HepG2 (cell line): ENCODE measurements at regions not wholly inside any gene's neighbourhood (a gene's known extent, or its start where the extent isn't known, plus 50 kb on each side); places are given as distances from the start of the nearest gene placed in this dataset.

Experiments
- FOXK2 ChIP-seq: fragments of 450-650 bp; IDR thresholded peaks from 2 replicates; pipeline ENCODE4 v1.6.1; 2016
- PLRG1 ChIP-seq: fragments of 450-650 bp; conservative IDR thresholded peaks from 2 replicates; pipeline ENCODE4 v1.6.1; 2016
- TP53 ChIP-seq: sonication (generic); formaldehyde crosslinking; conservative IDR thresholded peaks from 2 replicates; pipeline ENCODE4 v1.4.0; 2020; ENCODE audit warnings: missing genetic modification reagents
- ZNF709 ChIP-seq: sonication (generic); formaldehyde crosslinking; IDR thresholded peaks from 2 replicates; pipeline ENCODE4 v1.5.0; 2020; ENCODE audit warnings: mild to moderate bottlenecking, missing genetic modification reagents
- ZNF766 ChIP-seq: sonication (generic); formaldehyde crosslinking; IDR thresholded peaks from 2 replicates; pipeline ENCODE4 v1.5.0; 2020; ENCODE audit warnings: missing genetic modification reagents, borderline replicate concordance
- TF ChIP-seq, protein P1 (sequence below): sonication (generic); formaldehyde crosslinking; IDR thresholded peaks from 2 replicates; pipeline ENCODE4 v1.5.0; 2020; ENCODE audit warnings: mild to moderate bottlenecking, missing genetic modification reagents, moderate library complexity

DNA sequence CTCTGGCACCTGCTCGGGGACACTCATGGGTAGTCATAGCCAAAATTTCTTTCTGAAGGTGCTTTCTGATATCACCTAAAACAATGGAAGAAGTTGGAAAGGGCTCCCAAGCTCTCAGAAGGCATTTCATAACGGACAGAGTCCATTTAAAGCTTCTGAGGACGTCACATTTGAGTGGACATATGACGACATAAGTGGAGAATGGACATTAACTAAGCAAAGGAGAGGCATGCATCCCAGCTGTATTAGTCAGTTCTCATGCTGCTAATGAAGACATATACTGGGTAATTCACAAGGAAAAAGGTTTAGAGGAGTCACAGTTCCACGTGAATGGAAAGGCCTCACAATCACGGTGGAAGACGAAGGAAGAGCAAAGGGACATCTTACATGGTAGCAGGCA is 260.2 kb upstream of the DYNLRB2 start:
- TF ChIP-seq, protein P1, sequence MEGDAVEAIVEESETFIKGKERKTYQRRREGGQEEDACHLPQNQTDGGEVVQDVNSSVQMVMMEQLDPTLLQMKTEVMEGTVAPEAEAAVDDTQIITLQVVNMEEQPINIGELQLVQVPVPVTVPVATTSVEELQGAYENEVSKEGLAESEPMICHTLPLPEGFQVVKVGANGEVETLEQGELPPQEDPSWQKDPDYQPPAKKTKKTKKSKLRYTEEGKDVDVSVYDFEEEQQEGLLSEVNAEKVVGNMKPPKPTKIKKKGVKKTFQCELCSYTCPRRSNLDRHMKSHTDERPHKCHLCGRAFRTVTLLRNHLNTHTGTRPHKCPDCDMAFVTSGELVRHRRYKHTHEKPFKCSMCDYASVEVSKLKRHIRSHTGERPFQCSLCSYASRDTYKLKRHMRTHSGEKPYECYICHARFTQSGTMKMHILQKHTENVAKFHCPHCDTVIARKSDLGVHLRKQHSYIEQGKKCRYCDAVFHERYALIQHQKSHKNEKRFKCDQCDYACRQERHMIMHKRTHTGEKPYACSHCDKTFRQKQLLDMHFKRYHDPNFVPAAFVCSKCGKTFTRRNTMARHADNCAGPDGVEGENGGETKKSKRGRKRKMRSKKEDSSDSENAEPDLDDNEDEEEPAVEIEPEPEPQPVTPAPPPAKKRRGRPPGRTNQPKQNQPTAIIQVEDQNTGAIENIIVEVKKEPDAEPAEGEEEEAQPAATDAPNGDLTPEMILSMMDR (CRISPR knock-in tag), result no peak
- TF ChIP-seq ZNF766 (CRISPR knock-in tag), result no peak
- TF ChIP-seq PLRG1, result no peak
- TF ChIP-seq ZNF709 (CRISPR knock-in tag), result no peak
- no peak for TF ChIP-seq FOXK2
- no peak for TF ChIP-seq TP53 (CRISPR knock-in tag)
